Mammary epithelial cell (primary cell): ENCODE measurements at regions not wholly inside any gene's neighbourhood (a gene's known extent, or its start where the extent isn't known, plus 50 kb on each side); places are given as distances from the start of the nearest gene placed in this dataset.

Experiments used
- CTCF ChIP-seq, 2 donors: IDR thresholded peaks in 1 of 2; conservative IDR thresholded peaks in 1 of 2; 2 replicates each; pipeline ENCODE4 v1.5.1; 2011 to 2012; ENCODE audit warnings: inconsistent platforms in 2 of 2, low read length in 2 of 2, mild to moderate bottlenecking in 2 of 2, control low read depth in 1 of 2, low read depth in 1 of 2; ENCODE audit not compliant: insufficient read depth in 1 of 2; ENCODE audit errors: extremely low read depth in 1 of 2
- EZH2 ChIP-seq: IDR thresholded peaks from 2 replicates; pipeline ENCODE4 v1.6.1; 2012; ENCODE audit warnings: low read length, inconsistent platforms, borderline replicate concordance

GRCh38 chr13:57408312-57408711 is 223.2 kb upstream of the PCDH17 start:
- TF ChIP-seq EZH2 (no peak), CTCF (conservative IDR thresholded peaks at IDR 0.05 in 1 of 2, IDR thresholded peaks at IDR 0.05 in 1 of 2; ENCODE audit: extremely low read depth in 1 of 2, insufficient read depth in 1 of 2, low read depth in 1 of 2, low read length in 2 of 2) (no peak)
